GM23338 (cell line): ENCODE measurements at regions not wholly inside any gene's neighbourhood (a gene's known extent, or its start where the extent isn't known, plus 50 kb on each side); places are given as distances from the start of the nearest gene placed in this dataset.
A peak's percentile ranks its signal among the peaks of the same experiment; 100 is the strongest.

Source experiments
- ATAC-seq: fragments of 200-7000 bp; cut with Tn5 transposase; 3 replicates; pipeline ENCODE4 v1.9.1; 2020
- DNase-seq: peaks from one replicate; pipeline ENCODE4 v3.0.0-alpha.2; 2015; ENCODE audit warnings: low spot score
- H2AFZ ChIP-seq: fragments of 200-600 bp; sonication (generic); 2 replicates; pipeline ENCODE4 v1.8.0; 2016; ENCODE audit warnings: antibody characterized with exemption, mild to moderate bottlenecking, moderate library complexity
- H3F3A ChIP-seq: fragments of 200-600 bp; sonication (generic); replicated peaks from 2 replicates; pipeline ENCODE4 v1.8.0; 2017; ENCODE audit warnings: antibody characterized with exemption, mixed run types, low read depth
- H3K27ac ChIP-seq: fragments of 200-600 bp; sonication (generic); 2 replicates; pipeline ENCODE4 v1.6.1; 2016; ENCODE audit warnings: low read depth
- H3K27me3 ChIP-seq: fragments of 200-600 bp; sonication (generic); 2 replicates; pipeline ENCODE4 v1.8.0; 2016; ENCODE audit warnings: mild to moderate bottlenecking, mixed run types, moderate library complexity; ENCODE audit not compliant: insufficient read depth
- H3K36me3 ChIP-seq: fragments of 200-600 bp; sonication (generic); 2 replicates; pipeline ENCODE4 v1.8.0; 2016; ENCODE audit warnings: mild to moderate bottlenecking; ENCODE audit not compliant: insufficient read depth
- H3K4me1 ChIP-seq: fragments of 200-600 bp; sonication (generic); 2 replicates; pipeline ENCODE4 v1.8.0; 2016; ENCODE audit warnings: mild to moderate bottlenecking, moderate library complexity; ENCODE audit not compliant: insufficient read depth
- H3K4me2 ChIP-seq: fragments of 200-600 bp; sonication (generic); 2 replicates; pipeline ENCODE4 v1.7.1; 2017; ENCODE audit warnings: mixed run types
- H3K4me3 ChIP-seq: fragments of 200-600 bp; sonication (generic); 2 replicates; pipeline ENCODE4 v1.6.1; 2016; ENCODE audit warnings: mixed run types
- H3K79me2 ChIP-seq: fragments of 200-600 bp; sonication (generic); replicated peaks from 2 replicates; pipeline ENCODE4 v1.8.0; 2017; ENCODE audit warnings: mild to moderate bottlenecking; ENCODE audit not compliant: insufficient read depth
- H3K9me2 ChIP-seq: fragments of 200-600 bp; sonication (generic); 2 replicates; pipeline ENCODE4 v1.8.0; 2017; ENCODE audit not compliant: insufficient read depth
- H4K20me1 ChIP-seq: fragments of 200-600 bp; sonication (generic); replicated peaks from 2 replicates; pipeline ENCODE4 v1.8.0; 2017; ENCODE audit warnings: mild to moderate bottlenecking; ENCODE audit not compliant: insufficient read depth
- H3K27ac Mint-ChIP-seq: 2 replicates; pipeline ENCODE4 v1.8.0; 2020; ENCODE audit warnings: inconsistent platforms, mild to moderate bottlenecking, moderate library complexity, mixed read lengths
- H3K27me3 Mint-ChIP-seq: 3 replicates; pipeline ENCODE4 v1.8.0; 2022; ENCODE audit warnings: low read depth, mild to moderate bottlenecking, moderate library complexity, mixed read lengths, inconsistent platforms; ENCODE audit not compliant: insufficient read depth, poor library complexity
- H3K36me3 Mint-ChIP-seq: 3 replicates; pipeline ENCODE4 v1.8.0; 2021; ENCODE audit warnings: low read depth, mild to moderate bottlenecking, inconsistent platforms, moderate library complexity, mixed read lengths
- H3K4me1 Mint-ChIP-seq: 3 replicates; pipeline ENCODE4 v1.8.0; 2020; ENCODE audit warnings: mild to moderate bottlenecking, inconsistent platforms, mixed read lengths
- H3K4me3 Mint-ChIP-seq: 3 replicates; pipeline ENCODE4 v1.8.0; 2021; ENCODE audit warnings: moderate library complexity, mild to moderate bottlenecking, inconsistent platforms, mixed read lengths
- H3K9me3 Mint-ChIP-seq: 3 replicates; pipeline ENCODE4 v1.8.0; 2020; ENCODE audit warnings: moderate library complexity, mild to moderate bottlenecking, inconsistent platforms, mixed read lengths
- CREB1 ChIP-seq: fragments of 250-450 bp; sonication (Bioruptor Pico); IDR thresholded peaks from 2 replicates; pipeline ENCODE4 v1.5.0; 2020; ENCODE audit warnings: low read depth, mild to moderate bottlenecking, moderate library complexity
- CTCF ChIP-seq, 2 experiments: fragments of 200-600 bp in 1 of 2; sonication (generic) in 1 of 2; conservative IDR thresholded peaks; 2 replicates each; pipeline versions ENCODE4 v1.5.1 to v1.6.1; 2016 to 2017; ENCODE audit warnings: antibody characterized with exemption in 2 of 2, low read depth in 2 of 2, mild to moderate bottlenecking in 2 of 2, moderate library complexity in 1 of 2
- EZH2 ChIP-seq: fragments of 200-600 bp; sonication (generic); IDR thresholded peaks from one replicate; pipeline ENCODE4 v1.8.0; 2017; ENCODE audit warnings: antibody characterized with exemption, mild to moderate bottlenecking, low read depth; ENCODE audit not compliant: unreplicated experiment
- EZH2phosphoT487 ChIP-seq: fragments of 200-600 bp; sonication (generic); IDR thresholded peaks from one replicate; pipeline ENCODE4 v1.8.1; 2018; ENCODE audit warnings: antibody characterized with exemption; ENCODE audit not compliant: unreplicated experiment
- JUNB ChIP-seq: IDR thresholded peaks from one replicate; pipeline ENCODE4 v1.6.1; 2016; ENCODE audit warnings: antibody characterized with exemption; ENCODE audit not compliant: unreplicated experiment
- NANOG ChIP-seq: IDR thresholded peaks from 2 replicates; pipeline ENCODE4 v1.6.1; 2016; ENCODE audit warnings: antibody characterized with exemption, borderline replicate concordance
- POLR2AphosphoS5 ChIP-seq: IDR thresholded peaks from 2 replicates; pipeline ENCODE4 v1.6.1; 2016; ENCODE audit warnings: antibody characterized with exemption, low read depth
- REST ChIP-seq: IDR thresholded peaks from one replicate; pipeline ENCODE4 v1.6.1; 2018; ENCODE audit warnings: antibody characterized with exemption; ENCODE audit not compliant: unreplicated experiment
- STAT1 ChIP-seq: IDR thresholded peaks from one replicate; pipeline ENCODE4 v1.6.1; 2016; ENCODE audit warnings: antibody characterized with exemption; ENCODE audit not compliant: unreplicated experiment
- ZNF114 ChIP-seq: fragments of 250-450 bp; sonication (Bioruptor Pico); IDR thresholded peaks from 2 replicates; pipeline ENCODE4 v1.5.0; 2020; ENCODE audit warnings: mild to moderate bottlenecking, moderate library complexity
- ZNF331 ChIP-seq: fragments of 250-450 bp; sonication (Bioruptor Pico); IDR thresholded peaks from 2 replicates; pipeline ENCODE4 v1.5.0; 2020; ENCODE audit warnings: low read depth, mild to moderate bottlenecking, moderate library complexity
- ZNF462 ChIP-seq: fragments of 250-450 bp; sonication (Bioruptor Pico); IDR thresholded peaks from 2 replicates; pipeline ENCODE4 v1.5.0; 2020; ENCODE audit warnings: mild to moderate bottlenecking, moderate library complexity
- TF ChIP-seq, protein P1 (sequence below): IDR thresholded peaks from 2 replicates; pipeline ENCODE4 v1.6.1; 2016; ENCODE audit warnings: antibody characterized with exemption

DNA sequence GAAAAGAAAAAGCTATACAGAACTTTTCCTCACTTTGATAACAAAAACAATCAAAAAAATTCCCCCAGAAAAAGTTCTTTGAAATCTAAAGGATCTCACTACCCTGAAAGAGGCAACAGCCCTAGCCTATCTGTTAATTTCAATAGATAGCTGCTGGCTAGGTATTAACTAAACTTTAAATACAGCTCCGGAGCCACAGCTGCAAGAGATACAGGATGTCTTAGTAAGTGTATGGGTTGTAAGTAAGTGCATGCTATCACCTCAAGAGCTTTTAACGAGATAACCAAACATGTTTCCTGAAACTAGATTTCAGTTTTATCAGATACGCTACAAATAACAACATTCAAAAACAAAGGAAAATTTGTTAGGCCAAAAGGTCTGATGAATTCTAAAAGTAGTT, 148.4 kb downstream of the KLF12 start:
- Histone ChIP-seq H3K4me1 (peaks cover 16% of the 10 kb centered on the region), H3K9me2 (no peaks in the 10 kb centered on the region), H3K36me3 (no peaks in the 10 kb centered on the region), H3K4me3 (no peak overlapping the region), H3K79me2 (no peaks in the 10 kb centered on the region), H2AFZ (no peak overlapping the region; the same call in 1 of the 2 replicates), H3K27me3 (no peaks in the 10 kb centered on the region), H3F3A (no peaks in the 10 kb centered on the region), H3K4me2 (0 out of 2 replicates have a peak overlapping the region, but pooled peaks have one; percentile 27), H4K20me1 (no peaks in the 10 kb centered on the region), H3K27ac (no peak overlapping the region)
- H3K27me3 Mint-ChIP-seq, result peaks cover under 1% of the 10 kb centered on the region
- TF ChIP-seq REST (no peak), EZH2 (no peak), EZH2phosphoT487 (no peak), NANOG (no peak), CREB1 (CRISPR knock-in tag) (no peak), JUNB (no peak), POLR2AphosphoS5 (no peak), ZNF331 (CRISPR knock-in tag) (no peak), ZNF114 (CRISPR knock-in tag) (no peak), CTCF (conservative IDR thresholded peaks at IDR 0.05; ENCODE audit: low read depth in 2 of 2) (no peak), STAT1 (no peak), ZNF462 (CRISPR knock-in tag) (no peak)
- TF ChIP-seq, protein P1, sequence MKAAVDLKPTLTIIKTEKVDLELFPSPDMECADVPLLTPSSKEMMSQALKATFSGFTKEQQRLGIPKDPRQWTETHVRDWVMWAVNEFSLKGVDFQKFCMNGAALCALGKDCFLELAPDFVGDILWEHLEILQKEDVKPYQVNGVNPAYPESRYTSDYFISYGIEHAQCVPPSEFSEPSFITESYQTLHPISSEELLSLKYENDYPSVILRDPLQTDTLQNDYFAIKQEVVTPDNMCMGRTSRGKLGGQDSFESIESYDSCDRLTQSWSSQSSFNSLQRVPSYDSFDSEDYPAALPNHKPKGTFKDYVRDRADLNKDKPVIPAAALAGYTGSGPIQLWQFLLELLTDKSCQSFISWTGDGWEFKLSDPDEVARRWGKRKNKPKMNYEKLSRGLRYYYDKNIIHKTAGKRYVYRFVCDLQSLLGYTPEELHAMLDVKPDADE, result no peak
- H3K36me3 Mint-ChIP-seq, result no peaks in the 10 kb centered on the region
- ATAC-seq (no peak), DNase-seq (no peak)
- H3K4me3 Mint-ChIP-seq, result no peak overlapping the region
- H3K4me1 Mint-ChIP-seq, result peaks cover 22% of the 10 kb centered on the region
- no peaks in the 10 kb centered on the region for H3K9me3 Mint-ChIP-seq
- no peak overlapping the region for H3K27ac Mint-ChIP-seq
